Superior temporal gyrus (tissue), 1 donor: ENCODE measurements at regions not wholly inside any gene's neighbourhood (a gene's known extent, or its start where the extent isn't known, plus 50 kb on each side); places are given as distances from the start of the nearest gene placed in this dataset.
A peak's percentile ranks its signal among the peaks of the same experiment; 100 is the strongest.
"Not testable (repeated sequence)": the region's sequence is repeated elsewhere in the genome, so short reads cannot be mapped to it uniquely, and the experiment has no call there.

Experiments
- DNase-seq: peaks from one replicate; pipeline ENCODE4 v3.0.0-alpha.2; 2016; ENCODE audit errors: extremely low spot score

DNA sequence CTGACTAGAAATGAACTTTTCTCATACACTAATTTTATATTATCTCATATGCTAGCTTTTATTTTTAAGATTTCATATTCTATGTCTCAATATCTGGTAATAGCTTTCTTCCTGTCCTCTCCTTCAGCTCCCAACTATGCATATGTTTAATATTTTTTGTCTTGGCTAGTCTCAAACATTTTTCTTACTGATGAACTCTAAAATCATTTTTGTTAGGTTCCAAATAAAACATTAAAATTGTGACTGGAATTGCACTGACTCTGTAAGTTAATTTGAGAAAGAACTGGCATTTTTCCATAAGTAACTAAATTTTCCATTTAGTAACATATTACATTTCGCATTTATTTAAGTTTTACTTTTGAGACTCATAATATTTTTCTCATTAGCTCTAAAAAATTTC lies 368.5 kb upstream of the DPYD start:
- no peak for DNase-seq

DNA sequence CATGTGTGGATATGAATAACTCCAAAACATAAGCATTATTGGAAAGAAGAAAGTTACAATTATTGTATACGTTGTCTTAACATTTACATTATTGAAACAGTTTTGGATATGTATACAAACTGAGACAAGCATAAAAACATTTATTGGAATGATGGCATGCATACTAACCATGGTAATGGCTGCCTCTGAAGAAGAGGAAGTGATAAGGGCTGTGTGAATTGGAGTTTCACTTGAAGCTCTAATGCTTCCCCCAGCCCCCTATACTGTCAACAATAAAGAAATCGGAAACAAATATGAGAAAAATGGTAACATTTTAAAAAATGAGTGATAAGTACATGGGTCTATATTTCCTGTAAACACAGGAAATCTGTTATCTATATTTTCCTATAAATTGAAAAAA lies 367.7 kb upstream of the DPYD start:
- DNase-seq = no peak

DNA sequence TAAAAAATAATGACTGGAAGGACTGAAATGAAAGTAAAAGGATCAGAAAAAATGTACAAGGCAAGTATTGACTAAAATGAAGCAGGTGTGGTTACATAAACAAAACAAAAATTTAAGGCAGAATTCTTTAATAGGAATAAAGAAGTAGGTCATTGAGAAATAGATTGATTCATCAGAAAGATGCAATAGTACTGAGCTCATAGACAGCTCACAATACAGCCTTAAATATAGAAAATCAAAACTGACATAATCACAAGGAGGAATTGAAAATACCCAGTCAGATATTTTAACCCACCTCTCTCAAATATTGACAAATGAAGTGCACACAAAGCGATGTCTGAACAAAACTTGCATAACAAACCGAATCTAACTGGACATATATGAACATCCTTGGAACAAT lies 366.8 kb upstream of the DPYD start:
- no peak for DNase-seq

DNA sequence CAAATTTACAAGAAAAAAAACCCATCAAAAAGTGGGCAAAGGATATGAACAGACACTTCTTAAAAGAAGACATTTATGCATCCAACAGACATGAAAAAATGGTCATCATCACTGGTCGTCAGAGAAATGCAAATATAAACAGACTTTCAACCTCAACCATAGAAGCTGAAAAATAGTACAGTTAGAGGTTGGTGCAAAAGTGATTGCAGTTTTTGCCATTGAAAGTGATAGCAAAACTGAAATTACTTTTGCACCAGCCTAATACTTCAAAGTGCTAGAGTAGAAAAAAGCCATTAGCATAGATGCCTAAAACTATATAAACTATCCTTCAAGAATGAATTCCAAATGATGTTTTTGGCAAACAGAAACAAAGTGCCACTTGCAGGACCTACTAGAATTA lies 365.8 kb upstream of the DPYD start:
- DNase-seq = no peak

DNA sequence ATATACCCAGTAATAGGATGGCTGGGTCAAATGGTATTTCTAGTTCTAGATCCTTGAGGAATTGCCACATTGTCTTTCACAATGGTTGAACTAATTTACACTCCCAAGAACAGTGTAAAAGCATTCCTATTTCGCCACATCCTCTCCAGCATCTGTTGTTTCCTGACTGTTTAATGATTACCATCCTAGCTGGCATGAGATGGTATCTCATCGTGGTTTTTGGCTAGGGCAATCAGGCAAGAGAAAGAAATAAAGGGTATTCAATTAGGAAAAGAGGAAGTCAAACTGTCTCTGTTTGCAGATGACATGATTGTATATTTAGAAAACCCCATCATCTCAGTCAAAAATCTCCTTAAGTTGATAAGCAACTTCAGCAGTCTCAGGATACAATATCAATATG lies 364.5 kb upstream of the DPYD start:
- DNase-seq = not testable (repeated sequence)

DNA sequence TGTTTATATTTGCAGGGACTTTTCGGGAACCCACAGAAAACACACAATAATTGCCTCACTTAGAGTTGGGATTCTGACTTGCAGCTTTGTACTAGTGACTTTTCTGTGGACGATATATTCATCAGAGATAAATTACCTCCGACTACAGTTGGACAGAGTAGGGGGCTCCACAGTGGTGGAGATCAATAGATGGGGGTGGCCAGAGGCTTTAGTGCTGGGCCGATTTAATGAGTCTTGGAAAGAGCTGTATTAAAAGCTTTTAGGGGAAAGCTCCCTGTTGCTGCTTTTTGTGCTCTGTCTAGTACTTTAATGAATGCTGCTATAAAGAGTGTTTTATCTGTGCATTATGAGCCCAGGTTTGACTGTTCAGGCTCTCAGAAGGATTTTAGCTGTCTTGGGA lies 359.2 kb upstream of the DPYD start:
- DNase-seq = no peak

DNA sequence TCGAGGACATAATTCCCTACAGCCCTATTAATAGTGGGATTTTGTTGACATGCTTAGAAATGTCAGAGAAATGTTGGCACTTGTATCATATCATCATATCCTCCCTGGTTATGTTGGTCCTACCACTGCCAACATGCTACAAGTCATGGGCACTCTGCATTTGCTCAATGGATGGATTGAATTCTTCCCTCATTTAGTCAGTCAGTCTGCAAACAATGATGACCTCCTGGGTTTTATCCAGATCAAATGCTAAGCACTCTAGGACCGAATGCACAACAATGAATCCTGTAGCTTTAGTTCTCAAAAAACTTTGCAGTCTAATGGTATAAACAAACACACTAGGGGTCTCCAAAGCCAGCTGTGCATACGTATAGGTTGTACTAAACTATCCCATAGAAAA lies 357.2 kb upstream of the DPYD start:
- no peak for DNase-seq

DNA sequence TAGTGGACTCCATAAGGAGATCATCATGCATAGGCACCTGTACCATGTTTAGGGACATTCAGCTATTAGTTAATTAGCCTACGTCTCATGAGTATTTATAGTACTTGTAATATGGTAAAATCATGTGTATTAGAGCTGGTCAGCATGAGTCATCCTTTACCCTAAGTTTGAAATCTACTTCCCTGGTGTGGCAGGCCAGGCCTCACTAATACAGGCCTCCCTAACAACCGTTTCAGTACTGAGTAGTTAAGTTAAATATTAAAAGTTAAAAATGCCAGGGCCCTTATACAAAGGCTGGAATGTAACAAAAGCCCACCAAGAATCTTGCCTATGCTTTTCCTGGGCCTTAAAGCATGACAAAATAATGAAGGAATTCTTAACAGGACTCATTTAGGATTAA lies 356.3 kb upstream of the DPYD start:
- DNase-seq = no peak

DNA sequence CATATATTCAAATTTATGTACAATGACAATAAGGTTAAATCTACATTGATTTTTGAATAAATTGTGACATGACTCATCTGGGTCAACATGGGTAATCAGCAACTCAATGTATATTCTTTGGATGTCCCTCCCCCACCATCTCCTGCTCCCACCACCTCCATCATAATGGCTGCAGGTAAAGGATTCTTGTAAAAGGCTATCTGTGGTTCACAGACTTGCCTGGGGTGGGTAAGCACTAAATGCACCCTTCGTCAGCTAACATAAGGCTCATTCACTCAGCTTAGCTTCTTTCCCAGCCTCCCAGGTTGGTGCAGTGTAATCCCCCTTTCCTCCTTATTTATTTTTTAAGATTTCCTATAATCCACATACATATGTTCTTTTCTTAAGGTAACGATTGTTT lies 355.7 kb upstream of the DPYD start:
- DNase-seq = no peak

DNA sequence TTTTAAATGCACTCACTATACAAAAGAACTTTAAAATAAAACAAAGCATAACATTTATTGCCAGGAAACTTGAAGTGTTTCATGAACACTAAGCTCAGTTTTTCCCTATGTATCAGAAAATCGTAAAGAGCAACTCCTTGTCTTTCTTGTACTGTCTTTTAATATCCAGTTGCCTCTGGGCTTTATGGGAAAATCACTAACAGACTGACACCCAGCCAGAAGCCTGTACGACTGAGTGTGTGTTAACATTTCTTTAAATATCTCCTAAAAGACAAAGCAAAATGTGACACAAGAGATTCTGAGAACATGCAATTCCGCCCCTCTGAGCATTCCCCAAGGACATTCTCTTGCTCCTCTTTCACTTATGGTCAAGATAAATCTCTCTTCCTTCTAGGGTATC lies 347.5 kb upstream of the DPYD start:
- DNase-seq = no peak

DNA sequence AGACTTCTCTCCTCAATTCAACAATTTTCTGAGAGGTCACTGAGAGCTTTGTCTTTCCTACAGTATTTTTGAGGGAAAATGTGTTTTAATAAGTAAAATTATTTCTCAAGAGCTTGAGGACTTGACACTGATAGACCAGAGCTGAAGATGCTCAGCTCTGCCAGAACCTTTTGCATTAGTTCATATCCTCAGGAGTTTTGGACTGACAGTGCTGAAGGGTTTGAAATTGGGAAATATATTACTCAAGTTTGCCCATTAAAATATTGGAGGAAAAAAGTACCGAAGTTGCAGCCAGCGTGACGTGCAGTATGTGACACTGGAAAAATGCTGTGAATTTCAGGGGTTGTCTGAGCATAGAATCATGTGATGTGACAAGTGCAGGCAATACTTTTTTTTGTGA lies 346.6 kb upstream of the DPYD start:
- no peak for DNase-seq

DNA sequence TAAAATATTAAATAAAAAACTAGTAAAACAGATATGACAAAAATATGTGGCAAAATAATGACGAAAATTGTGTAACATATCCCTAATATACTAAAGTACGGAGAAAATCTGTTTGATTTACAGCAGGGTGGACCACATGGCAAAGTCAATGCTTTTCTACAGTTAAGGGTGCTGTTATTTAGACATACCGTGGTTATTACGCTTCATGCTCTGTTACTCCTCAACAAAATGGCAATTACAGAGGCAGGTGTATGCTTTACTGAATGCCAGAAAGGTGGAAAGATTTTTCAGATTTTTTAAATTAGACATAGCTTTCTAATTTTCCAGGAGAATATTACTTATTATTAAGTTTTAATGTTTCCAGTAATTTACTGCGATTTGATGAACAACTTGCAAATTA lies 343.9 kb upstream of the DPYD start:
- DNase-seq = no peak

DNA sequence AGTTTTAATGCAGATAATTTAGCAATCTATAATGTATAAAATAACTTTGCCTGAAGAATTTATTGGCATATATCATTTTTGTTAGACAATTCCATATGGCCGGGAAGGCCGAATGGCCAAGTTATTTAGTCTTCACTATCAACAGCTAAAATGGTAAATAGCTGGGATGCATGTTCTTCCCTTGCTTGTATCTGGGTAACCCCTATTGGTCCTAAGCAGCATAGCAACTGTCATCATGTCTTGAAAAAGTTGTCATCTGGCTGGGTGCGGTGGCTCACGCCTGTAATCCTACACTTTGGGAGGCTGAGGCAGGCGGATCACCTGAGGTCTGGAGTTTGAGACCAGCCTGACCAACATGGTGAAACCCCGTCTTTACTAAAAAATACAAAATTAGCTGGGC lies 340.0 kb upstream of the DPYD start:
- DNase-seq = no peak

DNA sequence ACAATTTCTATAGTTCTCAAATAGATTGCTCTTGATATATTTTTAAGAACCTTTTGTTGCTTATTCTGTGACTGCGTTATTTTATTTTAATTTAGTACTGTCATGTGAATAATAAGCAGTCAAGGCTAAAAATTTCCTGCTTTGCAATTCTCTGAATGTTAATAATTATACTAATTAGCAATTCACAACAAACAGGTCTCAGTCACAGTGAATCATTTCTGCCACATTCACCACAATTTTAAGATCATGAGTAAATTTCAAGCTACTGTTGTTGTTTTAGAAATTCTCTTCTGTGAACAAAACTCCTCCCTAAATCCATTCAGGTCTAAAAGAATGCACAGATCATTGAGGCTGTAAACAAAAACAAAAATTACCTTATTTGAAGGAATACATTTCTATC lies 339.6 kb upstream of the DPYD start:
- no peak for DNase-seq

DNA sequence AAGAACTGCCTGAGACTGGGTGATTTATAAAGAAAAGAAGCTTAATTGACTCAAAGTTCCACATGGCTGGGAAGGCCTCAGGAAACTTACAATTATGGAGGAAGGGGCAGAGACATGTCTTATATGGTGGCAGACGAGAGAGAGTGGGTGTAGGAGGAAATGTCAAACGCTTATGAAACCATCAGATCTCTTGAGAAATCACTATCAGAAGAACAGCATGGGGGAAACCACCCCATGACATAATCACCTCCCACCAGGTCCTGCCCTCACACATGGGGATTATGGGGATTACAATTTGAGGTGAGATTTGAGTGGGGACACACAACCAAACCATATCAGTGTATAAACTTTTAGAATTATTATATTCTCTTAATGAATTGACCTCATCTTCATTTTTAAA lies 335.9 kb upstream of the DPYD start:
- no peak for DNase-seq

DNA sequence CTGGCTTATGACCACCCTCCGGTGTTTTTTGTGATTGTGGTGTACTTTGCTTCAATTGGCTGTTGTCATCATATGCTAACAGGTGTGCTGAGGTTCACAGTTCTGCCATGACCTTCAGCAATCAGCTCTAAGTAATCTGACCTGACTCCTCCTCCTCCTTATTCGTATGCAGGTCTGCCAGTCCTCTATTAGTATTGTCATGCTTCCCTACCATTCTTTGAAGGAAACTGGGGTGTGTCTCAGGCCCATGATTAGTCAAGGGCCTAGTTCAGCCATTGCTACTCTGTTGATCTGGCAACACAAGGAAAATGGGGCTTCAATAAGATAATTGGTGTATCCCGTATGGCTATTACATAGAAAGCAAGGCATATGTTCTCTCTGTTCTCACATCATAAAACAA lies 332.3 kb upstream of the DPYD start:
- no peak for DNase-seq

DNA sequence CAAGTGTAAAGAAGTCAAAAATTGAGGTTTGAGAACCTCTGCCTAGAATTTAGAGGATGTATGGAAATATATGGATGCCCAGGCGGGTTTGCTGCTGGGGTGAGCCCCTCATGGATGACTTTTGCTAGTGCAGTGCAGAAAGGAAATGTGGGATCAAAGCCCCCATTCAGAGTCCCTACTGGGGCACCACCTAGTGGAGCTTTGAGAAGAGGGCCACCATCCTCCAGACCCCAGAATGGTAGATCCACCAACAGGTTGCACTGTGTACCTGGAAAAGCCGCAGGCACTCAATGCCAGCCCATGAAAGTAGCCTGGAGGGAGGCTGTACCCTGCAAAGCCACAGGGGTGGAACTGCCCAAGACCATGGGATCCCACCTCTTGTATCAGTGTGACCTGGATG lies 330.7 kb upstream of the DPYD start:
- no peak for DNase-seq

DNA sequence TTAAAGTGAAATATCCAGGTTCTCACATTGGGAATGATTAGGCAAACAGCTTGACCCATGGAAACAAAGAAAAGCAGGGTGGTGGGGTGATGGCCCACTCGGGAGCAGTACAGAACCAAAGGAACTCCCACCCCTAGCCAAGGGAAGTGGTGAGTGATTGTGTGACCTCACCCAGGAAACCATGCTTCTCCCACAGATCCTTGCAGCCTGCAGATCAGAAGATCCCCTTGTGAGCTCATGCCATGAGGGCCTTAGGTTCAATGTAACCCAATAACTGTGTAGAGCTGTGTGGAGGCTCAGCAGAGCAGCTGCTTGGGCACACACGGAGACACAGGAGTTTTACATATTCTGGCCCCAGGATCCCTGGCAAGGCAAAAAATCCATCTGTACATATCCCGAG lies 311.8 kb upstream of the DPYD start:
- DNase-seq = no peak

DNA sequence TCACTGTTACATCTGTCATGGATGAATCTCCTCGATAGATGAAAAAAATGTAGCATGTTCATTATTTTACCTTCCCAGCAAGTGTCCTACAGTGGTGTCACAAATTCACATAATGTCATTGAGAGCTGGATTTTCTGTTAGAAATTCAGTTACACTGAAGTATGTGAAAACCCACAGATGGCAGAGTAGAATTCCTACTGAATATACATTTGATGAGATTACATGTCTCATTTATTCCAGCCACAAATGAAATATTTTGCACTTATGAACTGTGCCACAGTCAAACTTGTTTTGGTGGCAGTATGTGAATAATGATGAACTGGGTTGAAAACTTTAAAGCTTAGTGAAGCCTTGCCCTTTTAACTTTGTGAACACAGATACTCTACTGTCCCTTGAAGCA lies 301.9 kb upstream of the DPYD start:
- DNase-seq = no peak

DNA sequence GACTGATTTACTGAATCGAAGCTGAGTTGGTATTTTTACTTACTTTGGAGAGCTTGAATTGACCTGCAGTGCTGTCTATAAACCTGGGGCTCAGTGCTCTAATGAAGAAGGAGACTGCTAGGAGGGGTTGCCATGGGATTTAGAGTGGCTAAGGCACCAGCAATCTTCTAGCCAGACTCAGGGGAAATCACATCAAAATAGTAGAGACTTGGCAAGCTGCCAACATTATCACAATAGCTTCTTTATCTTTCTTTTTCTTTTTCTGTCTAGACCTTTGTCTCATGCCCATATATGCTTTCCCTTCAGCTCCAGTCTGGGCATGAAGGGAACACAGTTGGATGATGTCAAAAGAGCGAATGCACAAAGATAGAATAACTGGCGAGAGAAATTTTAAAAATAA lies 301.1 kb upstream of the DPYD start:
- DNase-seq = peak; percentile 24

DNA sequence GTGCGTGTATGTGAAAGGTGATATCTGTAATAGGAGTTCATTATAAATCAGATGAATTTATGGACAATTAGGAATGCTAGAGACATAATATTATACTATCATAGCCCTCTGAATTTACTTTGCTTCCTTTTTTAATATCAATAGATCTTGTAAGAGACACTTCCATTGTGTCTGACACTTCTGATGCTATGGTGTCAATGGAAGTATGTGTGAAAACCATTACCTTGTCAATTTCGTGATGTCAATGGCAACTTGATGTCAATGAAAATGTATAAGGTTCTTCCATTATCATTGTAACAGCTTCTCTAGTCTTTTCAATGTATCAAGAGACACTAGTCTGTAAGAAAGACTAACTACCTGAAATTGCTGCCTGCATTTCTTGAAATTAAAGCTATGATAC lies 296.8 kb upstream of the DPYD start:
- no peak for DNase-seq

DNA sequence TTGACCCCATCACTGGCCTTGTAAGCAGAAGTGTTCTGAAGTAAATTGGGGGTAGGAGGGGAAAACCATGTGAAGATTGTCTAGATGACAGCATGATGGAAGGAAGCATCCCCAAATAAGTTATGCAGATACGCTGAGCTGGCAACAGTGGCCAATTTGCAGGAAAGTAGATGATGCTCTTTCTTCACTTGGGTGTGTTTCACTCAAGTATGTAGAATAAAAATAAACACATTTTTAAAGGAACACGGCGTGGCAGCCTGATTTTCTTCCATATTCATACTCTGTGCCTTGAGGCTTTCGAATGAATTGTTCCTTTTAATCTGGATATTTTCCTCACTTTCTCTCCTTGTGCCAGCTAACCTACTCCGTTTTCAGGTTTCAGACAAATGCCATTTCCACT lies 295.5 kb upstream of the DPYD start:
- DNase-seq = no peak

DNA sequence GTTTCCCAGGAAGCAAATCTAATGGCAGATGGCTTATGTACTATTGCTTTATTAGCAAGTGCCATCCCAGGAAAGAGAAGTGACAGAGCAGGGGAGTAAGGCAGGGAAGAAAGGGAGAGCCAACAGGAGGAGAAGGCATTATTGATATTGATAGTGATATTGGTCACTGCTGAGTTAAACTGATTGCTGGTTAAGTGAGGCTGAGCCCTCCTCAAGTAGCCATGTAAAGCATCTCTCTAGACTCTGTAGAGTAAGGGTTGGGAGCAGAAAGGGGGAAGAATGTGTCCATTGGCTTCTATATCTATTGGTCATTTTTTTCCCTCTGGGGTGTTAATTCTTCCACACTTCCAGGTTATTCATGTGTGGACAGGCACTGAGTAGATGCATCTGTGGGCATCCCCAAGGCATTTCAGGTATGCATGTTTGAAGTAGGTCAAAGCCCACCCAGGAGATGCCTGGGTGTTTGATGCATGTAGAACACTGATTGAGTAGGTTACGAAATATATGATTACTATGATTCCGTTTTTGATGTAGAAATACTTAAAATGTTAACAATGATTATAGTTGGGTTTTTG lies 290.5 kb upstream of the DPYD start:
- no peak for DNase-seq

DNA sequence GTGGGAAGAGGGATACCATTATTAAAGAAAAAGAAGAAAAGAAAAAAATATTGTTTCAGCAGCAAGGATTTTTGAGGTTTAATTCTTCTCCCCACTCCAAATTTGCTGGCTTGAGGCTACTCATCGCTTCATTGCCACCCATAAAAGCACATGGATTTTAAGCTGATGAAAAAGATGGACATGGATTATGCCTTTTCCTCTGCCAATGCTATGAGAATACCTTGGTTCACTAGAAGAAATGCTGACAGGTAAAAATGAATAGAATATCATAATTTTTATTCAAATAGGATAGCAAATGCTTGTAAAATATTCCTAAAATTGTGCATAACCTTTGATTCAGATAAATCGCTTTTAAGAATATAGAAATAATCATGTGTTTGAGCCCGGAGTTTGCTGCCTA lies 289.7 kb upstream of the DPYD start:
- no peak for DNase-seq

DNA sequence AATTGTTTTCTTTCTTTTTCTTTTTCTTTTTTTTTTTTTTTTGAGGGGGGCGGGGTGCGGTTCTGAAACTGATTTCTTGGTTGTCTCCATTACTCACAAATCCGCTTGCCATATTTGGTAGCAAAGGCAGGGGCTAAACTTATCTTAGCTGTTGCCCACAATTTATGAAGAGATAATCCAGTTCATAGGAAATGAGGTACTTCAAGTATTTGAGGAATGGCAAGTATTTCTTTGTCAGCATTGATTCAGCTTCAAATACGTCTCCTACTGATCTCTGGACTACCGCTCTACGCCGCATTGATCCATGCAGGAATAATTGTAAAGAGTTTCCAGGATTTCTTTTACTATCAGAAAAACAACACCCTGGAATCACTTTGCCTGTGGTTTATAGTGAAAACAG lies 289.2 kb upstream of the DPYD start:
- DNase-seq = no peak
